ENCODE measurements at regions not wholly inside any gene's neighbourhood (a gene's known extent, or its start where the extent isn't known, plus 50 kb on each side); places are given as distances from the start of the nearest gene placed in this dataset.

GRCh38 chr1:58000116-58000515 is 546.4 kb downstream of the OMA1 start:
- no peak overlapping the region for H3K27ac ChIP-seq (ENCODE audit: low read depth in 2 of 2, low read length in 2 of 2)
- intact Hi-C loops (cut with DNase I), result no loop called here
- FAIRE-seq, result no peak

GRCh38 chr1:57996400-57996799 is 550.1 kb downstream of the OMA1 start:
- intact Hi-C loops (cut with DNase I), result no loop called here
- no peak for DNase-seq
- Histone ChIP-seq H3K4me1 (ENCODE audit: control insufficient read depth in 2 of 3, insufficient read depth in 2 of 3, low read depth in 1 of 3, low read length in 3 of 3) (no peaks in the 10 kb centered on the region), H3K27ac (ENCODE audit: low read depth in 2 of 2, low read length in 2 of 2) (no peak overlapping the region), H3K4me3 (ENCODE audit: low read length in 3 of 3) (no peak overlapping the region), H3K36me3 (ENCODE audit: control insufficient read depth in 2 of 3, insufficient read depth in 3 of 3, low read length in 3 of 3) (no peaks in the 10 kb centered on the region), H3K9me3 (ENCODE audit: control insufficient read depth in 2 of 3, insufficient read depth in 1 of 3, low read length in 3 of 3) (peaks cover 0 to 5% (median 0%) of the 10 kb centered on the region in 3 donors), H3K9ac (ENCODE audit: low read length in 3 of 3) (no peak overlapping the region), H3K27me3 (ENCODE audit: control insufficient read depth, insufficient read depth, low read length) (no peaks in the 10 kb centered on the region)
- TF ChIP-seq CTCF (IDR thresholded peaks at IDR 0.05; ENCODE audit: borderline replicate concordance, extremely low read depth, insufficient read depth), result no peak
- no peak for FAIRE-seq

More at GRCh38 chr1:58000116-58000515, 546.4 kb downstream of the OMA1 start:
- Histone ChIP-seq H3K9me3 (ENCODE audit: control insufficient read depth in 2 of 3, insufficient read depth in 1 of 3, low read length in 3 of 3) (peaks cover 0 to 5% (median 0%) of the 10 kb centered on the region in 3 donors), H3K4me3 (ENCODE audit: low read length in 3 of 3) (no peak overlapping the region), H3K4me1 (ENCODE audit: control insufficient read depth in 2 of 3, insufficient read depth in 2 of 3, low read depth in 1 of 3, low read length in 3 of 3) (no peaks in the 10 kb centered on the region), H3K27me3 (ENCODE audit: control insufficient read depth, insufficient read depth, low read length) (no peaks in the 10 kb centered on the region), H3K36me3 (ENCODE audit: control insufficient read depth in 2 of 3, insufficient read depth in 3 of 3, low read length in 3 of 3) (no peaks in the 10 kb centered on the region), H3K9ac (ENCODE audit: low read length in 3 of 3) (no peak overlapping the region)
- DNase-seq, result peak in 2 of 5 donors; percentile 14 to 53
- no peak for TF ChIP-seq CTCF (IDR thresholded peaks at IDR 0.05; ENCODE audit: borderline replicate concordance, extremely low read depth, insufficient read depth)

GRCh38 chr1:57991289-57991688 is 555.2 kb downstream of the OMA1 start:
- intact Hi-C loops (cut with DNase I), result no loop called here
- FAIRE-seq (no peak), DNase-seq (no peak)
- H3K36me3 ChIP-seq (ENCODE audit: control insufficient read depth in 2 of 3, insufficient read depth in 3 of 3, low read length in 3 of 3), result no peaks in the 10 kb centered on the region
- H3K9ac ChIP-seq (ENCODE audit: low read length in 3 of 3), result no peak overlapping the region
- H3K9me3 ChIP-seq (ENCODE audit: control insufficient read depth in 2 of 3, insufficient read depth in 1 of 3, low read length in 3 of 3), result no peaks in the 10 kb centered on the region
- H3K4me3 ChIP-seq (ENCODE audit: low read length in 3 of 3), result no peak overlapping the region
- TF ChIP-seq CTCF (IDR thresholded peaks at IDR 0.05; ENCODE audit: borderline replicate concordance, extremely low read depth, insufficient read depth), result no peak
- H3K4me1 ChIP-seq (ENCODE audit: control insufficient read depth in 2 of 3, insufficient read depth in 2 of 3, low read depth in 1 of 3, low read length in 3 of 3), result no peaks in the 10 kb centered on the region
- no peak overlapping the region for H3K27ac ChIP-seq (ENCODE audit: low read depth in 2 of 2, low read length in 2 of 2)
- no peaks in the 10 kb centered on the region for H3K27me3 ChIP-seq (ENCODE audit: control insufficient read depth, insufficient read depth, low read length)

GRCh38 chr1:57989877-57990276 is 556.6 kb downstream of the OMA1 start:
- intact Hi-C loops (cut with DNase I), result no loop called here
- no peak for DNase-seq

More at GRCh38 chr1:57989877-57990276, 556.6 kb downstream of the OMA1 start:
- Histone ChIP-seq H3K9me3 (ENCODE audit: control insufficient read depth in 2 of 3, insufficient read depth in 1 of 3, low read length in 3 of 3) (no peaks in the 10 kb centered on the region), H3K36me3 (ENCODE audit: control insufficient read depth in 2 of 3, insufficient read depth in 3 of 3, low read length in 3 of 3) (no peaks in the 10 kb centered on the region), H3K9ac (ENCODE audit: low read length in 3 of 3) (no peak overlapping the region), H3K4me1 (ENCODE audit: control insufficient read depth in 2 of 3, insufficient read depth in 2 of 3, low read depth in 1 of 3, low read length in 3 of 3) (no peaks in the 10 kb centered on the region), H3K4me3 (ENCODE audit: low read length in 3 of 3) (no peak overlapping the region), H3K27ac (ENCODE audit: low read depth in 2 of 2, low read length in 2 of 2) (no peak overlapping the region), H3K27me3 (ENCODE audit: control insufficient read depth, insufficient read depth, low read length) (no peaks in the 10 kb centered on the region)
- no peak for TF ChIP-seq CTCF (IDR thresholded peaks at IDR 0.05; ENCODE audit: borderline replicate concordance, extremely low read depth, insufficient read depth)
- no peak for FAIRE-seq
